ENCODE measurements at regions not wholly inside any gene's neighbourhood (a gene's known extent, or its start where the extent isn't known, plus 50 kb on each side); places are given as distances from the start of the nearest gene placed in this dataset.
"Not testable (repeated sequence)": the region's sequence is repeated elsewhere in the genome, so short reads cannot be mapped to it uniquely, and the experiment has no call there.

DNA sequence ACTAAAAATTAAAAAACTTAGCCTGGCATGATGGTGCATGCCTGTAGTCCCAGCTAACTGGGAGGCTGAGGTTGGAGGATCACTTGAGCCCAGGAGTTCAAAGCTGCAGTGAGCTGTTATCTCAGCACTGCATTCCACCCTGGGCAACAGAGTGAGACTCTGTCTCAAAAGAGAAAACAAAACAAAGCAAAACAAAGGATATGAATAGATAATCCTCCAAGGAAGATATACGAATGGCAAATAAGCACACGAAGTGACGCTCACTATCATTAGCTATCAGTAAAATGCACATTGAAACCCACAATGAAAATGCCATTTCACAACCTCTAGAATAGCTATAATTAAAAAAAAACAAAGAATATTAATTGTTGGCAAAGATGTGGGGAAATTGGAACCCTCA, 386.2 kb upstream of the CCL2 start:
- no peak for DNase-seq

GRCh38 chr17:33870936-33871335, 384.1 kb upstream of the CCL2 start:
- no peak for DNase-seq

- peak; percentile 81 for DNase-seq
These were observed 383.2 kb upstream of the CCL2 start for GRCh38 chr17:33871720-33872540.

DNA sequence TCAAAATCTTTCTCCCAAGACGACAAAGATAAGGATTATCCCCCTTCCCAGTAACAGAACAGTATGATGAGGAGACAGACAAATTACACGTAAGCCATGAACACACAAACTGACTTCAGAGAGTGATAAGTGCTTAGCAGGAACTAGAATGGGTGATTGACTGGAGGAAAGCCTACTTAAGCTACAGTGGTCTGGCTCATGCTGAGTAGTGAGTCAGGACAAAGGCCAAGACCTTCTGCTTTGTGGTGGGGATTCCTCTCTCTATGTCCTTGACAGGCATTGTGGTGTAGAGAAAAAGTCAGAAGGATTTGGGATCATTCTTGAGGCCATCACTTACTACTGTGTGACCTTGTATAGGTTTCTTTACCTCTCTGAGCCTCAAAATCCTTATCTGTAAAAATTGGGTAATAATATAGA, 381.9 kb upstream of the CCL2 start:
- DNase-seq, result no peak

DNA sequence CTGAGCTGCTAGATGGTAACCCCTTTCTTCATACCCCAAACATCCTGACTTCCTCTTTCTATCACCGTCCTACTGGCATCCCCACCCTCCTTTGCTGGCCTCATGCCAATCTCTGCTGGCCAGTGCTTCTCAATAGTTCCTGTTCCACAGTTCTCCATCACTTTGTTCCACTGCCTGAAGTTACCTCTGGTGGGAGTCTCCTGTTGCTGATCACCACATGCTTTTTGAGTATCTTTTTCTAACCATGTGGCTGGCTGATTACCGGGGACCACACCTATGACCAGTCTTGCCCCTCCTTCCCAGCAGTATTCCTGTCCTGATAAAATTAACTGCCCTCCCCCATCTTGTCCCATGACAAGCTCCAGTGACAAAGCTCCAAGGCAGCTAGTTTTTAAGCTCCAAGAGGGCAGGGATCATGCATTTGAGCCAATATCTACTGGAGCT, 380.4 kb upstream of the CCL2 start:
- no peak for DNase-seq

GRCh38 chr17:33875973-33876372, 379.1 kb upstream of the CCL2 start:
- DNase-seq, result no peak

GRCh38 chr17:33882273-33882672, 372.8 kb upstream of the CCL2 start:
- DNase-seq, result not testable (repeated sequence)

- not testable (repeated sequence) for DNase-seq
These were observed 372.4 kb upstream of the CCL2 start for GRCh38 chr17:33882677-33883076.

GRCh38 chr17:33888455-33888854, 366.6 kb upstream of the CCL2 start:
- DNase-seq, result no peak

GRCh38 chr17:33889040-33889439, 366.0 kb upstream of the CCL2 start:
- DNase-seq, result no peak

DNA sequence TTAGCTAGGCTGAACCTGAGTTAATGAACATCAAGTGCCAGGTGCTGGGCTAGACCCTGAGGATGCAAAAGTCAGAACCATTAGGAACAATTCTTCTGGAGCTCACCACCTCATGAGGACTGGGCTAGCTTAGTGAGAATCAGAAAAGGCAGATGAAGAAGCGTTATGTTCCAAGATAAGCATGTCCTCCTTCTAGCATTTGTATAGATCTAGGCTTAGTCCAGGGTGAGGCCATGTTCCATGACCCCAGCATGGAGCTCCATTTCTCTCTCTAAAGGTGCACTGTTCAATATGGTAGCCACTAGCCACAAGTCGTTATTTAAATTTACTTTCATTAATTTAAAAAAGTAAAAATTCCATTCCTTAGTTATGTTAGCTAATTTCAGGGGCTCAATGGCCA, 365.3 kb upstream of the CCL2 start:
- DNase-seq, result no peak

GRCh38 chr17:33892717-33893591, 362.1 kb upstream of the CCL2 start:
- no peak for DNase-seq

GRCh38 chr17:33895491-33895890, 359.6 kb upstream of the CCL2 start:
- DNase-seq, result no peak

- no peak for DNase-seq
These were observed 358.8 kb upstream of the CCL2 start for GRCh38 chr17:33896263-33896662.

DNA sequence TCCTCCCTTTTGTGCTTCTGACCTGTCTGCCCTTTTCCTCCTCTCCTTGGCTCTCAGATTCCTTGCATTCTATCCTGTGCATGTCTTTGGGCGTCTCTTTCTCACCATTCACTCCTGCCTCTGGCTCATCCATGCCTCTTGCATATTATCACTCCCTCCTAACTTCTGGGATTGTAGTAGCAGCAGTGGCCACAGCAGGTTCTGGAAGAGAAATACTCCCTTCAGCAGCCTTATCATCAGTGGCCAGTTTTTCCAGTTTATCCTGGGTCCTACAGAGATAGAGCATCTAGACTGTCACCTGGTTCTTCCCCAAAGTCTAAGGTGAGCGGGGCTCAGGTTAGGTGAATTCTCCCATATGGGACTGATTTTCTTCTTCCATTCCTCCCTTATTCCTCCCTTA, 354.0 kb upstream of the CCL2 start:
- no peak for DNase-seq

DNA sequence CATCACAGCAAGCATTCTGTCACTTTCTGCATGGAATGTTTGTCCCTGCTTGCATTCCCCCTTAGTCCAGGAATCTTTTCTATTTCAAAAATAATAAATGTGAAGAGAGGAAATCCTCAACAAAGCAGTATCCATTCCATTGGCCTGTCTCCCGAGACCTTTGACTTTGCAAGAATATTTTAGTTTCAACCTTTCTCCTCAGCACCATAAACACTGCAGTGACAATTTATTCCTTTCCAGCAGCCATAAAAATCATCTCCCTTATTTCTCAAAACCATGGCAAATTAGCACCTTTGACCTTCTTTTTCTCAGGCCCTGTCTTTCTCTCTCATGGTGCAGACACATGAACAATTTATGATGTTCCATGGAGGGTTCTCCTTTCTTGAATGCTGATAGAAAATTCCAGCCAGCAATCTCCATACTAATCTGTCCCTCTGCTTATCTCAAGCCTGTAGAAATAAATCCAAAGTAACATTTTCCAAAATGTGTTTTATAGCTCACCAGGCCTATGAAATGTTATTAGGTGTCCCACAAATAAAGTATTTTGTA, 352.1 kb upstream of the CCL2 start:
- no peak for DNase-seq

DNA sequence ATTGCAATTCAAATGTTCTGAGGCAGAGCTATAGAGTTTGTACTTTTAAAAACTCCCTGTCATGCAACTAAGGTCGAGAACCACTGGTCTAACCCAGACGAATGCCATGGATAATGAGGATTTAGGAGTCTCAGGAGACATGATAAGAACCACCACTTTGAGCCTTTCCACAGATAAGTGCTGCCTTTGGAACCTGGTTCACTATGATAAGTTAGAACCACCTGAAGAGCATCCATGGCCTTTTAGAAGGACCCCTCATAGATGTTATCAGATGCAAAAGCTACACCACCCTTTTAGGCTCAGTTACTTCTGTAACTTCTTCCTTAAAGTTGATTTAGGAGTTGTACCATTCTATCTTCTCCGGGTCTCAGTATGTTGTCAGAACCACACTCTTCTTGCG, 350.6 kb upstream of the CCL2 start:
- no peak for DNase-seq

- no peak for DNase-seq
These were observed 349.7 kb upstream of the CCL2 start for GRCh38 chr17:33905338-33905800.

DNA sequence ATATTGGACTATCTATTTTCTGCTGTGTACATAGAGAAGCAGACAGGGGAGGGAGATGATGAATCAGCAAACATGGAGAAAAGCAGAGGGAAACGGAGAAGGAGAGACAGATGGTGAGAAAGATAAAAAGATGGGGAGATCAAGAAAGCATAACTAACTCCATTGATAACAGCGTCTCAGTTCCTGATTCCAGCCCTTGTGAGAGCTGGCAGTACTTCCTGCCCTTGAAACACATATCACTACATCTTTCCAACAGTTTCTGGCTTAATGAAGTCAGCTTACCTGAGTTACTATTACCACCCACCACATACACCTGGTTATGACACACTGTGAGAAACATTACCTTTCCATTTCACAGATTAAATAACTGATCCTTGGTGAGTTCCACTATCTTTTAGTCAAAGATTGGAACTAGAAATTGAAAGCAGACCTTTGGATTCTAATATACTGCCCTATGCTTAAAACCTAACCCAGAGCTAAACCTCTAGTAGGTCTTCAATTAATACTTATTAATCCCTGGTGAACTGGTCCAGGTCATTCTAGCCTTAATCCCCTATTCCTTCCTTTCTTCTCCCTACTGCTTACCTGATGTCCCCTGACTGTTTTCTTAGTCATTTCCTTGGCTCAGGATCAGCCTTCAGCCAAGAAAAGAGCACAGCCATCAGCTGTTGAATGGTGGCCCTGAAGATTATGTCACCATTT, 346.6 kb upstream of the CCL2 start:
- no peak for DNase-seq

- no peak for DNase-seq
These were observed 344.8 kb upstream of the CCL2 start for GRCh38 chr17:33910200-33910857.

DNA sequence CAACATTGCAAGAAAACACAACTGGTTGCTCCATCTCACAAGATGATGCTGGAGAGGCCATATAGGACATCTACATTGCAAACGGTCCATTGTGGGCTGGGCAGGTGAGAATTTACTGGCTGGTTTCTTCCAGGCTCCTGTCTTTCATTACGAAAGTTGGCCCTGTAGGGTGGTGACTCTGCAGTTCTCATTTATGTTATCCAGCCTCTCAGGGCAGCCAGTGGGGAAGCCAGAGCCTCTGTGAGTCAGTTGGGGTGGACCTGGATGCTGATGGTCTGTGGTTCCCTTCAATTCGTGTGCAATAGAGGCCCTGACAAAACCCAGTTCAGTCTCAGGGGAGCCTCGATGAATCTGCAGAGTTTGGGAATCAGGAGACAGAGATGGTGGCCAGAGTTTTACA, 341.0 kb upstream of the CCL2 start:
- DNase-seq, result no peak

- DNase-seq, result no peak
These were observed 332.1 kb upstream of the CCL2 start for GRCh38 chr17:33922971-33923370.

Measured in kidney glomerular epithelial cell (primary cell).